Hematopoietic multipotent progenitor cell (in vitro differentiated cells): ENCODE measurements at regions not wholly inside any gene's neighbourhood (a gene's known extent, or its start where the extent isn't known, plus 50 kb on each side); places are given as distances from the start of the nearest gene placed in this dataset.

Source experiments
- DNase-seq, 3 donors: peaks; one replicate each; pipeline ENCODE4 v3.0.0-alpha.2; 2011 to 2015; ENCODE audit warnings: low read depth in 2 of 3, low spot score in 2 of 3

DNA sequence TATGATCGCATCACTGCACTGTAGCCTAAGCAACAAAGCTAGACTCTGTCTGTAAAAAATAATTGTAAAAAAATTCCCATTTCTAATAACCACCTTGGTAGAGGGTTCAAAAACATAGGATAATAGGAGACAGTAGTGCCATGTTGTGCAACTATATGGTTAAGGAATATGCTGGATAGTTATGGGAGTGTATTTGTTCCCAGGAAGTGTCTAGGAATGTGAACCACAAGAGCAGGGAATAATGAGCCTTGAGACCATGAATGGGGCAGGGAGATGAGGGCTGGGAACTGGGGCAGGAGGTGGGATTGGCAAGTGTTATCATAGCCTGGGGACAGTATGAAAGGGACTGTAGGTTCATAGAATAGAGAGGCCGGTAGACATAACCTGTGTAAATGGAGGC lies 50.4 kb downstream of the RUSC2 start:
- DNase-seq, result no peak

DNA sequence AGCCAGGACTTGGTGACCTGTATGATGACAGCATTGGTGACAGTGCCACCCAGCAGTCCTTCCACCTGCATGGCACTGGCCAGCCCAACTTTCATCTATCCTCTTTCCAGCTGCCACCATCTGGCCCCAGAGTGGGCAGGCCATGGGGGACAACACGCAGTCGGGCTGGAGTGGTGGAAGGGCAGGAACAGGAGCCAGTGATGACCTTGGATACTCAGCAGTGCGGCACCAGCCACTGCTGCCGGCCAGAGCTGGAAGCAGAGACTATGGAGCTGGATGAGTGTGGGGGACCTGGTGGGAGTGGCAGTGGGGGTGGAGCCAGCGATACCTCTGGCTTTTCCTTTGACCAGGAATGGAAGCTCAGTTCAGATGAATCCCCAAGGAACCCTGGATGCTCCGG lies 56.9 kb downstream of the RUSC2 start:
- no peak for DNase-seq

DNA sequence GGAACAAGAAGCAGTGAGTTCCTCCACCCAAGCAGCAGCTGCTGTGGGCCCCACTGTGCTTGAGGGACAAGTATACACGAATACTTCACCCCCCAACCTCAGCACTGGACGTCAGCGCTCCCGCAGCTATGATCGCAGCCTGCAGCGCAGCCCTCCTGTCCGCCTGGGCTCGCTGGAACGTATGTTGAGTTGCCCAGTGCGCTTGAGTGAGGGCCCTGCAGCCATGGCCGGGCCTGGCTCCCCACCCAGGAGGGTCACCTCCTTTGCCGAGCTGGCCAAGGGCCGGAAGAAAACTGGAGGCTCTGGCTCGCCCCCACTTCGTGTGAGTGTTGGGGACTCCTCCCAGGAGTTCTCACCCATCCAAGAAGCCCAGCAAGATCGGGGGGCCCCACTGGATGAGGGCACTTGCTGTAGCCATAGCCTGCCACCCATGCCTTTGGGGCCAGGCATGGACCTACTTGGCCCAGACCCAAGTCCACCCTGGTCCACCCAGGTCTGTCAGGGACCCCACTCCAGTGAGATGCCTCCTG lies 57.1 kb upstream of the TESK1 start:
- DNase-seq, result no peak

DNA sequence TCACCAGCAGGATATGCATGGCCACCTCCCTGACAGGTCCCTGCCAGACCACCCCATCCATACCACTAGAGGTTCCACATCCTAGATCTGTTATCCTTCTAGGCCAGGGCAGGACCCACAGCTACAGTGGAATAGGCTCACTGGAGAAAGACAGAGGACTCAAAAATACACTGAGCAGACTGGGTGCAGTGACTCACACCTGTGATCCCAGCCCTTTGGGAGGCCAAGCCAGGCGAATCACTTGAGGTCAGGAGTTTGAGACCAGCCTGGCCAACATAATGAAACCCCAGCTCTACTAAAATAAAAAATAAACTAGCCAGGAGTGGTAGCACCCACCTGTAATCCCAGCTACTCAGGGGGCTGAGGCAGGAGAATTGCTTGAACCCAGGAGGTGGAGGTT lies 56.5 kb upstream of the TESK1 start:
- DNase-seq, result no peak

DNA sequence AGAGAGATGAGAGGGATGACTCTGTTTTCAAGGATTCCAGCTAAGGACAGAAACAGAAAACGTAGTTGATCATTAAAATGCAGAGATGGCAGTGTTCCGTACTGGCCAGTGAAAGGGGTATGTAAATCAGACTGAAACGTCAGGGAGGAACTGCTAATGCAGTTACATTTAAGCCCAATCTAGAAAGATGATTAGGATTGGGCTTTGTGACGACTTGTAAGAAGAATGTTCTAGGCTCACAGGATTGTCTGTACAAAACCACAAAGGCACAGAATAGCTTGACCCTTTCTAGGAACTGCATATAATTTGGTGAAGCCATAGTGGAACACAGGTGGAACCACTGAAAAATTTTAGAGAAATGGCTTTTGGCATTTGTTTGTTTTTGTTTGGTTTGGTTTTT lies 55.6 kb upstream of the TESK1 start:
- no peak for DNase-seq

DNA sequence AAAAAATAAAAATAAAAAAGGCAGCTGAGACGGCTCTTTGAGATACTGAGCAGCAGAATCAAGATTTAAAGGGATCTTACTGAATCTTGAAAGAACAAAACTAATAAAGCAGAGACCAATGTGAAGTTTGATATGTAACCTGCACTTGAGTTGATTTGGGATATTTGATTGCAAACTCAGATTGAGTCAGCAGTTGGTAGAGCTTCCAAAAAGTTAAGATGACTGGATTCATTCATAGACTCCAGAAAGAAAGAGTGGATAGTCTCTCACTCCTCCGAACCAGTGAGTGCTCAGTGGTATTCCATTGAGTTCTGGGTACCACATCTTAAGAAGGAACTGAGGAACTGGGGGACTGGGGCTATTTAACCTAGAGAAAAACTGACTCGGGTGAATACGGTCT lies 52.7 kb upstream of the TESK1 start:
- no peak for DNase-seq

DNA sequence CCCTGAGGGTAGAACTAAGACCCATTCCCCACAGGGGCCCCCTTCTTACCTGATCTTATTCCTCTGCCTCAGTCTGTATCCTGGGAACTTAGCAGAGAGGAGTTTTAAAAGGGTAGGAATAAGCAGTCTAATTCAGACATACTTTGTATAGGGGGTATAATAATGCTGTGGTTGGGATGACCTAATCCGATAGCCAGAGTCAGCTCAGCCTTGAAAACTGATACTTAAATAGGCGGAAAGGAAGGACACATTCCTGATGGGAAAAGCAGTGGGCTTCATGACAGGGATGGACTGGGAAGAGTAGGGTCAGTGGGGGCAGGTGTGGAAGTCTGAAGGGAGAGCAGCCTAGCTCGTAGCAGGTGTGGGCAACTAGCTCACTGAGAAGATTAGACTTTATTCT lies 52.2 kb upstream of the TESK1 start:
- DNase-seq, result no peak

DNA sequence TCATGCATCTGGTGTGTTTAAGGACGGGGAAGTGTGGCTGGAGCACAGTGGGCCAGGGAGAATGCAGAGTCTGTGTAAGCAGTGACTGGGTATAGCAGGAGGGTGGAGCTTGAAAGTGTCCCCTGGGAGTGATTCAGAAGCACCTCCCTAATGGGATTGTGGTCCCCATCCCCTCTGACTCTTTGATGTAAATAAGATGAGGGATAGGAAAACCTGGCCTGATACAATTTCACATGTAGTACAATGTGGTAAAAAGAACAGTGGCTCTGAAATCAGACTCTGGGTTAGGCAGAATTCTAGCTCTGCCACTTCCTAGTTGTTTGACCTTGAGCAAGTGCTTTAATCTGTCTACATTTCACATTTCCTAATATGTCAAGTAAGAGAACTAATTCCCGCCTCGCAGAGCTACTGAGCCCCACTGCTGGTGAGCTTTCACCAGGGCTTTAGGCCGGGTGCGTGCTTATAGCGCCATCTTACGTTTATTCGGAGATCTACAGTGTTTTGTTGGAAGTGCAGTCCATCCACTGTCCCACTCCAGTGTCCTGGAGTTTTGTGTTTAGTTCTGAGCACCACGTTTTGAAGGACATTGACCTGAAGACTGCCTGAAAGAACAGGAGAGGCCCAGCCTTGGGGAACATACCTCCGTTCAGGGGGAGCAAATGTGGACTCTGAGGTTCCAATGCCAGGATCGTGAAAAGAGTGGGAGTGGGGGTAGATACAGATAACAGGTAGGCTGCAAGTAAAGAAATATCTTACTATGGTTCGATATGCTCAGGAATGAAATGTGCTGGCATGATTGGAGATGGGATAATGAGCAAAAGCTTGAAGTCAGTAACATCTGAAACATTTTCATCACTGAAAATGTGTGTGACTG lies 51.2 kb upstream of the TESK1 start:
- peak in 2 of 3 donors; percentile 57 to 78 for DNase-seq

DNA sequence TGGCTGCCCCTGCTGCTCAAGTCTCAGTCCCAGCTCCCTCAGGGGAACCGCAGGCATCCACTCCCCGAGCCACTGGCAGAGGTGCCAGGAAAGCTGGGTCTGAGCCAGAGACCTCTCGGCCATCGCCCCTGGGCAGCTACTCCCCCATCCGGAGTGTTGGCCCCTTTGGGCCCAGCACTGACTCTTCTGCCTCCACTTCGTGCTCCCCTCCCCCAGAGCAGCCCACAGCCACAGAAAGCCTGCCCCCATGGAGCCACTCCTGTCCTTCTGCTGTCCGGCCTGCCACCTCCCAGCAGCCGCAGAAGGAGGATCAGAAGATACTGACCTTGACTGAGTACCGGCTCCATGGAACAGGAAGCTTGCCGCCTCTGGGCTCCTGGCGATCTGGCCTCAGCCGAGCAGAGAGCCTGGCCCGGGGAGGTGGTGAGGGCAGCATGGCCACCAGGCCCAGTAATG lies 49.8 kb upstream of the TESK1 start:
- no peak for DNase-seq
